B cell (primary cell): ENCODE measurements at regions not wholly inside any gene's neighbourhood (a gene's known extent, or its start where the extent isn't known, plus 50 kb on each side); places are given as distances from the start of the nearest gene placed in this dataset.

Experiments
- ATAC-seq: fragments of 200-7000 bp; cut with Tn5 transposase; one replicate; pipeline ENCODE4 v1.10.0; 2021; ENCODE audit warnings: low read depth, mild to moderate bottlenecking, moderate number of reproducible peaks, moderate library complexity
- CTCF ChIA-PET: fragments of 350-600 bp; sonication (Branson Sonifier 250); formaldehyde crosslinking; loops from one replicate; lab custom pipeline; 2021; ENCODE audit warnings: antibody characterized with exemption, inconsistent platforms; lab: Charles Lee
- POLR2A ChIA-PET: fragments of 350-600 bp; sonication (Branson Sonifier 250); formaldehyde crosslinking; loops from one replicate; lab custom pipeline; 2021; ENCODE audit warnings: antibody characterized with exemption; lab: Charles Lee
- DNase-seq: peaks from one replicate; pipeline ENCODE4 v3.0.0; 2013
- H2AFZ ChIP-seq: 2 replicates; pipeline ENCODE4 v1.6.1; 2012; ENCODE audit warnings: mild to moderate bottlenecking, low read depth, low read length; ENCODE audit not compliant: insufficient read depth, poor library complexity, severe bottlenecking
- H3K27ac ChIP-seq, 2 donors: 1 replicate in 1 of 2; 2 replicates in 1 of 2; pipeline ENCODE4 v1.5.1; 2012 to 2013; ENCODE audit warnings: low read length in 2 of 2, mild to moderate bottlenecking in 2 of 2, moderate library complexity in 1 of 2
- H3K27me3 ChIP-seq, 4 experiments: fragments of 200-600 bp in 1 of 4; sonication (generic) in 1 of 4; replicated peaks in 1 of 4; 1 replicate in 2 of 4; 2 replicates in 2 of 4; pipeline versions ENCODE4 v1.6.1 to v1.7.0; 2013 to 2016; ENCODE audit warnings: low read length in 3 of 4, mild to moderate bottlenecking in 2 of 4, mixed read lengths in 1 of 4, moderate library complexity in 1 of 4; ENCODE audit not compliant: insufficient read depth in 4 of 4, control insufficient read depth in 3 of 4; ENCODE audit errors: control extremely low read depth in 1 of 4
- H3K36me3 ChIP-seq, 2 experiments: replicated peaks in 1 of 2; 1 replicate in 1 of 2; 2 replicates in 1 of 2; pipeline versions ENCODE4 v1.6.1 to v1.7.1; 2013; ENCODE audit warnings: low read length in 1 of 2; ENCODE audit not compliant: insufficient read depth in 2 of 2, control insufficient read depth in 1 of 2; ENCODE audit errors: control extremely low read depth in 1 of 2, extremely low read depth in 1 of 2
- H3K4me1 ChIP-seq, 2 donors: fragments of 200-600 bp in 1 of 2; sonication (generic) in 1 of 2; 1 replicate in 1 of 2; 2 replicates in 1 of 2; pipeline versions ENCODE4 v1.5.1 to v1.6.1; 2013 to 2017; ENCODE audit warnings: low read length in 2 of 2; ENCODE audit not compliant: control insufficient read depth in 2 of 2, insufficient read depth in 2 of 2
- H3K4me2 ChIP-seq: replicated peaks from 2 replicates; pipeline ENCODE3; 2012; ENCODE audit warnings: mild to moderate bottlenecking, low read depth, low read length; ENCODE audit not compliant: poor library complexity, severe bottlenecking
- H3K4me3 ChIP-seq, 5 experiments: fragments of 200-600 bp in 1 of 5; sonication (generic) in 1 of 5; 1 replicate in 3 of 5; 2 replicates in 2 of 5; pipeline versions ENCODE4 v1.5.1 to v1.7.0; 2011 to 2016; ENCODE audit warnings: low read length in 4 of 5, mild to moderate bottlenecking in 4 of 5, low read depth in 2 of 5, control low read depth in 1 of 5, moderate library complexity in 1 of 5; ENCODE audit not compliant: insufficient read depth in 1 of 5; ENCODE audit errors: control extremely low read depth in 1 of 5, extremely low read depth in 1 of 5
- H3K79me2 ChIP-seq: fragments of 200-600 bp; sonication (generic); one replicate; pipeline ENCODE4 v1.6.0; 2016; ENCODE audit warnings: low read length; ENCODE audit not compliant: control insufficient read depth, insufficient read depth
- H3K9ac ChIP-seq: fragments of 200-600 bp; sonication (generic); 2 replicates; pipeline ENCODE4 v1.6.1; 2017; ENCODE audit warnings: mild to moderate bottlenecking, low read length, moderate library complexity
- H3K9me3 ChIP-seq, 3 donors: one replicate each; pipeline versions ENCODE4 v1.6.1 to v1.7.1; 2013; ENCODE audit warnings: low read length in 2 of 3; ENCODE audit not compliant: control insufficient read depth in 2 of 3, insufficient read depth in 1 of 3; ENCODE audit errors: control extremely low read depth in 1 of 3
- H4K20me1 ChIP-seq: 2 replicates; pipeline ENCODE4 v1.6.0; 2012; ENCODE audit warnings: mild to moderate bottlenecking, low read length; ENCODE audit not compliant: insufficient read depth, control insufficient read depth, poor library complexity, severe bottlenecking
- H3K27ac Mint-ChIP-seq: one replicate; pipeline ENCODE4 v1.8.0; 2021; ENCODE audit warnings: mixed read lengths
- H3K27me3 Mint-ChIP-seq: one replicate; pipeline ENCODE4 v1.8.0; 2021; ENCODE audit warnings: mixed read lengths
- H3K4me1 Mint-ChIP-seq: one replicate; pipeline ENCODE4 v1.8.0; 2021; ENCODE audit warnings: mixed read lengths
- H3K4me3 Mint-ChIP-seq: one replicate; pipeline ENCODE4 v1.8.0; 2021; ENCODE audit warnings: mixed read lengths
- H3K9me3 Mint-ChIP-seq: one replicate; pipeline ENCODE4 v1.8.0; 2022; ENCODE audit warnings: mixed read lengths; ENCODE audit not compliant: insufficient read depth
- CTCF ChIP-seq: fragments of 200-600 bp; IDR thresholded peaks from one replicate; pipeline ENCODE4 v1.8.0; 2022; ENCODE audit warnings: antibody characterized with exemption, mild to moderate bottlenecking
- EZH2 ChIP-seq: IDR thresholded peaks from 2 replicates; pipeline ENCODE4 v1.6.1; 2012; ENCODE audit warnings: borderline replicate concordance, low read depth, mild to moderate bottlenecking, moderate library complexity, low read length; ENCODE audit not compliant: insufficient read depth, poor library complexity, severe bottlenecking
- WGBS: methylation state at CpG from one replicate; pipeline ENCODE4 v1.1.5; 2013; ENCODE audit warnings: missing lambda C conversion rate; ENCODE audit not compliant: insufficient coverage; 5-methylcytosine and 5-hydroxymethylcytosine counted together
- intact Hi-C: fragments of 100-400 bp; cut with micrococcal nuclease; formaldehyde crosslinking; loops from one replicate; pipeline ENCODE4 v1.10.0; 2022

GRCh38 chr11:13168271-13168670, 109.3 kb upstream of the BMAL1 start:
- H3K9ac ChIP-seq, result no peak overlapping the region
- H3K4me3 Mint-ChIP-seq, result no peak overlapping the region
- ATAC-seq (no peak), DNase-seq (no peak)
- no peak overlapping the region for H2AFZ ChIP-seq
- no peaks in the 10 kb centered on the region for H3K79me2 ChIP-seq
- peaks cover 0 to 3% (median 0%) of the 10 kb centered on the region in 4 experiments for H3K27me3 ChIP-seq
- H3K27ac Mint-ChIP-seq, result no peak overlapping the region
- H3K9me3 ChIP-seq, result no peaks in the 10 kb centered on the region
- peaks cover 19% of the 10 kb centered on the region for H3K27me3 Mint-ChIP-seq
- no peak overlapping the region for H3K27ac ChIP-seq
- H3K4me1 Mint-ChIP-seq, result no peaks in the 10 kb centered on the region
- intact Hi-C loops, result no loop called here
- H4K20me1 ChIP-seq, result no peaks in the 10 kb centered on the region
- ChIA-PET CTCF (no interaction called here), POLR2A (no interaction called here)
- TF ChIP-seq CTCF (no peak), EZH2 (no peak)
- no peaks in the 10 kb centered on the region for H3K4me1 ChIP-seq
- no peaks in the 10 kb centered on the region for H3K36me3 ChIP-seq
- H3K9me3 Mint-ChIP-seq, result no peaks in the 10 kb centered on the region
- WGBS, result 100% methylated on average over 3 of the region's 4 CpGs
- no peak overlapping the region for H3K4me3 ChIP-seq
- H3K4me2 ChIP-seq, result no peak overlapping the region

GRCh38 chr11:13169709-13170108, 107.9 kb upstream of the BMAL1 start:
- Histone ChIP-seq H3K27me3 (peaks cover 0 to 3% (median 0%) of the 10 kb centered on the region in 4 experiments), H3K4me2 (no peak overlapping the region), H3K4me3 (no peak overlapping the region), H3K36me3 (no peaks in the 10 kb centered on the region), H2AFZ (no peak overlapping the region), H4K20me1 (no peaks in the 10 kb centered on the region), H3K27ac (no peak overlapping the region), H3K9ac (no peak overlapping the region), H3K4me1 (no peaks in the 10 kb centered on the region), H3K79me2 (no peaks in the 10 kb centered on the region), H3K9me3 (no peaks in the 10 kb centered on the region)
- DNase-seq, result no peak
- Mint-ChIP-seq H3K4me1 (no peaks in the 10 kb centered on the region), H3K9me3 (no peaks in the 10 kb centered on the region), H3K27me3 (peaks cover 13% of the 10 kb centered on the region), H3K4me3 (no peak overlapping the region), H3K27ac (no peak overlapping the region)
- TF ChIP-seq CTCF (no peak), EZH2 (no peak)
- CTCF ChIA-PET, result no interaction called here
- POLR2A ChIA-PET, result no interaction called here
- intact Hi-C loops, result no loop called here
- no peak for ATAC-seq
- WGBS, result 90% methylated on average over 1 of the region's 2 CpGs
